ENCODE measurements at regions not wholly inside any gene's neighbourhood (a gene's known extent, or its start where the extent isn't known, plus 50 kb on each side); places are given as distances from the start of the nearest gene placed in this dataset.

- DNase-seq (ENCODE audit: low spot score), result no peak
- H3K9me3 ChIP-seq (ENCODE audit: low read length), result no peaks in the 10 kb centered on the region
- TF ChIP-seq EZH2phosphoT487 (IDR thresholded peaks at IDR 0.05; ENCODE audit: borderline replicate concordance, low read depth, low read length) (no peak), CTCF (conservative IDR thresholded peaks at IDR 0.05; ENCODE audit: low read length) (no peak)
- H3K9me2 ChIP-seq (ENCODE audit: insufficient read depth, low read length), result no peaks in the 10 kb centered on the region
- no peak overlapping the region for H3K4me3 ChIP-seq (ENCODE audit: low read depth, low read length, poor library complexity, severe bottlenecking)
- no TSS peak for BruUV-seq (replicated peaks)
- POLR2A ChIA-PET, result interaction anchor here (0.6 kb wide), 2 partner anchors 689 to 1338 kb away, joined by 4 to 5 read pairs; no protein-coding TSS in a partner anchor
- intact Hi-C loops (cut with micrococcal nuclease; ENCODE audit: unreplicated experiment), result no loop called here
- no peaks in the 10 kb centered on the region for H3K79me2 ChIP-seq (ENCODE audit: insufficient read depth, low read depth, low read length)
- no peak overlapping the region for H3K27ac ChIP-seq (ENCODE audit: low read depth, low read length, poor library complexity, severe bottlenecking)
- no peaks in the 10 kb centered on the region for H4K20me1 ChIP-seq (ENCODE audit: insufficient read depth, low read length)
- H3K36me3 ChIP-seq (ENCODE audit: insufficient read depth, low read length), result no peaks in the 10 kb centered on the region
- H3K4me1 ChIP-seq (ENCODE audit: insufficient read depth, low read length, poor library complexity, severe bottlenecking), result no peaks in the 10 kb centered on the region
- H3K4me2 ChIP-seq (ENCODE audit: low read length), result no peak overlapping the region
- H2AFZ ChIP-seq (ENCODE audit: low read length), result no peak overlapping the region
- CTCF ChIA-PET (ENCODE audit: unreplicated experiment), result no interaction called here
These were observed 346.3 kb upstream of the FSTL5 start for GRCh38 chr4:162510115-162510514.

GRCh38 chr4:162509333-162509732, 345.5 kb upstream of the FSTL5 start:
- TF ChIP-seq CTCF (conservative IDR thresholded peaks at IDR 0.05; ENCODE audit: low read length), result no peak
- no peaks in the 10 kb centered on the region for H3K4me1 ChIP-seq (ENCODE audit: insufficient read depth, low read length, poor library complexity, severe bottlenecking)
- H2AFZ ChIP-seq (ENCODE audit: low read length), result no peak overlapping the region
- H3K27ac ChIP-seq (ENCODE audit: low read depth, low read length, poor library complexity, severe bottlenecking), result no peak overlapping the region
- no peaks in the 10 kb centered on the region for H3K79me2 ChIP-seq (ENCODE audit: insufficient read depth, low read depth, low read length)
- no peak overlapping the region for H3K4me2 ChIP-seq (ENCODE audit: low read length)
- H3K4me3 ChIP-seq (ENCODE audit: low read depth, low read length, poor library complexity, severe bottlenecking), result no peak overlapping the region
- no peaks in the 10 kb centered on the region for H3K9me2 ChIP-seq (ENCODE audit: insufficient read depth, low read length)
- no peak for DNase-seq (ENCODE audit: low spot score)
- no TSS peak for BruUV-seq (replicated peaks)
- H3K36me3 ChIP-seq (ENCODE audit: insufficient read depth, low read length), result no peaks in the 10 kb centered on the region
- no peaks in the 10 kb centered on the region for H3K9me3 ChIP-seq (ENCODE audit: low read length)
- no peaks in the 10 kb centered on the region for H4K20me1 ChIP-seq (ENCODE audit: insufficient read depth, low read length)
- intact Hi-C loops (cut with micrococcal nuclease; ENCODE audit: unreplicated experiment), result no loop called here
- ChIA-PET CTCF (ENCODE audit: unreplicated experiment) (no interaction called here), POLR2A (no interaction called here)

- Histone ChIP-seq H3K9me3 (ENCODE audit: low read length) (no peaks in the 10 kb centered on the region), H3K4me3 (ENCODE audit: low read depth, low read length, poor library complexity, severe bottlenecking) (no peak overlapping the region), H3K9me2 (ENCODE audit: insufficient read depth, low read length) (no peaks in the 10 kb centered on the region), H2AFZ (ENCODE audit: low read length) (no peak overlapping the region), H3K4me1 (ENCODE audit: insufficient read depth, low read length, poor library complexity, severe bottlenecking) (no peaks in the 10 kb centered on the region), H3K36me3 (ENCODE audit: insufficient read depth, low read length) (no peaks in the 10 kb centered on the region), H3K4me2 (ENCODE audit: low read length) (no peak overlapping the region), H3K79me2 (ENCODE audit: insufficient read depth, low read depth, low read length) (no peaks in the 10 kb centered on the region), H4K20me1 (ENCODE audit: insufficient read depth, low read length) (no peaks in the 10 kb centered on the region), H3K27ac (ENCODE audit: low read depth, low read length, poor library complexity, severe bottlenecking) (no peak overlapping the region)
- CTCF ChIA-PET (ENCODE audit: unreplicated experiment), result no interaction called here
- intact Hi-C loops (cut with micrococcal nuclease; ENCODE audit: unreplicated experiment), result no loop called here
- no peak for TF ChIP-seq EZH2phosphoT487 (IDR thresholded peaks at IDR 0.05; ENCODE audit: borderline replicate concordance, low read depth, low read length)
- TF ChIP-seq CTCF (conservative IDR thresholded peaks at IDR 0.05; ENCODE audit: low read length), result no peak
- POLR2A ChIA-PET, result no interaction called here
- BruUV-seq (replicated peaks), result no TSS peak
- DNase-seq (ENCODE audit: low spot score), result no peak
These were observed 342.5 kb upstream of the FSTL5 start for GRCh38 chr4:162506253-162506652.
